ENCODE measurements at regions not wholly inside any gene's neighbourhood (a gene's known extent, or its start where the extent isn't known, plus 50 kb on each side); places are given as distances from the start of the nearest gene placed in this dataset.

- Histone ChIP-seq H3K4me3 (no peak overlapping the region), H3K4me1 (no peaks in the 10 kb centered on the region), H3K27me3 (no peaks in the 10 kb centered on the region), H3K36me3 (no peaks in the 10 kb centered on the region), H3K27ac (no peak overlapping the region), H3K9me3 (peaks cover 0 to 11% (median 0%) of the 10 kb centered on the region in 3 donors)
- no peak for ATAC-seq
- WGBS, 2 donors (ENCODE audit: low coverage in 1 of 2), result 55 to 68% methylated on average over 3 to 5 of the region's 5 CpGs
- TF ChIP-seq POLR2AphosphoS5 (IDR thresholded peaks at IDR 0.05) (no peak), EP300 (IDR thresholded peaks at IDR 0.05) (no peak), POLR2A (IDR thresholded peaks at IDR 0.05) (no peak), CTCF (IDR thresholded peaks at IDR 0.05) (no peak)
Observed at GRCh38 chr5:163387589-163388343, 49.6 kb upstream of the CCNG1 start.

Small RNA genes in the stretch of these regions (small RNA-seq; reads per million reads assigned to genes)
- 0 reads per million in 4 donors for gene RNU6-164P
